Kidney (tissue), 13 donors: ENCODE measurements at regions not wholly inside any gene's neighbourhood (a gene's known extent, or its start where the extent isn't known, plus 50 kb on each side); places are given as distances from the start of the nearest gene placed in this dataset.

Experiments
- DNase-seq, 5 donors: peaks; one replicate each; pipeline ENCODE4 v3.0.0-alpha.2; 2013 to 2020
- FAIRE-seq: peaks from 2 replicates; lab custom pipeline; 2012; peaks lifted over from hg19 to GRCh38; lab: Jason Lieb, UNC
- H3K27ac ChIP-seq, 2 donors: one replicate each; pipeline ENCODE4 v1.7.0; 2013; ENCODE audit warnings: low read depth in 2 of 2, low read length in 2 of 2, inconsistent platforms in 1 of 2
- H3K27me3 ChIP-seq: one replicate; pipeline ENCODE4 v1.7.1; 2013; ENCODE audit warnings: low read length, inconsistent platforms; ENCODE audit not compliant: control insufficient read depth, insufficient read depth
- H3K36me3 ChIP-seq, 3 donors: one replicate each; pipeline versions ENCODE4 v1.7.0 to v1.7.1; 2013; ENCODE audit warnings: low read length in 3 of 3, control low read depth in 1 of 3, inconsistent platforms in 1 of 3; ENCODE audit not compliant: insufficient read depth in 3 of 3, control insufficient read depth in 2 of 3
- H3K4me1 ChIP-seq, 3 donors: one replicate each; pipeline versions ENCODE4 v1.7.0 to v1.7.1; 2013; ENCODE audit warnings: low read length in 3 of 3, inconsistent platforms in 1 of 3, low read depth in 1 of 3; ENCODE audit not compliant: control insufficient read depth in 2 of 3, insufficient read depth in 2 of 3
- H3K4me3 ChIP-seq, 3 donors: one replicate each; pipeline versions ENCODE4 v1.7.0 to v1.8.1; 2013; ENCODE audit warnings: low read length in 3 of 3, control low read depth in 1 of 3, inconsistent platforms in 1 of 3
- H3K9ac ChIP-seq, 3 donors: one replicate each; pipeline versions ENCODE4 v1.7.0 to v1.7.1; 2013; ENCODE audit warnings: low read length in 3 of 3, control low read depth in 1 of 3, inconsistent platforms in 1 of 3
- H3K9me3 ChIP-seq, 3 donors: one replicate each; pipeline versions ENCODE4 v1.7.0 to v1.7.1; 2013; ENCODE audit warnings: low read length in 3 of 3, control low read depth in 1 of 3, inconsistent platforms in 1 of 3; ENCODE audit not compliant: control insufficient read depth in 2 of 3, insufficient read depth in 1 of 3
- intact Hi-C: fragments of 100-400 bp; cut with DNase I; formaldehyde crosslinking; loops from one replicate; pipeline ENCODE4 v1.11.1; 2022
- TF ChIP-seq, protein P1 (sequence below): IDR thresholded peaks from 3 replicates; pipeline ENCODE4 v1.5.1; 2012; ENCODE audit warnings: mild to moderate bottlenecking, moderate library complexity, borderline replicate concordance; ENCODE audit not compliant: insufficient read depth; ENCODE audit errors: extremely low read depth
- donor health status: control.
- donor health status: control.
- donor health status: control.
- donor health status: control.
- donor health status: control.
- donor health status: DM: yes; HTN: yes; CAD: no.
- donor health status: Normal renal cell carcinoma (clear cell type).

DNA sequence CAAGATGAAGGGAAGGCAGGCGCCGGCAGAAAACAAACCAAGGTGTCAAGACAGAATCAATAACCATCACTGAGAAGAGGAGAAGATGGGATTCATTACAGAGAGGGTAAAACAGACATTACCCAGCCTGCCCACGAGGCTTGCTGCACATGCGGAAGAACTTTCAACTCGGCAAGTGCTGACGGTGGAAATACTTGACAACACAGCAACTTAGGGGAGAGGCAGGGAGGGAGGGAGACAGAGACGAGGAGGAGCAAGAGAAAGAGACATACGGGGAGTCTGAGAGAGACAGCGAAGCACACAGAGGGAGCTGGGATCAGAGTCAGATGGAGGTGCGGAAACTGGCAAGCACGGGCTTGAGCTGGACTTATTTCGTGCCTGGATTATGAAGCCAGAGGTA, 129.3 kb upstream of the NECTIN1 start:
- Histone ChIP-seq H3K4me1 (no peaks in the 10 kb centered on the region), H3K36me3 (no peaks in the 10 kb centered on the region), H3K27me3 (no peaks in the 10 kb centered on the region), H3K9me3 (no peaks in the 10 kb centered on the region), H3K27ac (no peak overlapping the region), H3K4me3 (no peak overlapping the region), H3K9ac (no peak overlapping the region)
- DNase-seq = no peak
- FAIRE-seq = no peak
- TF ChIP-seq, protein P1, sequence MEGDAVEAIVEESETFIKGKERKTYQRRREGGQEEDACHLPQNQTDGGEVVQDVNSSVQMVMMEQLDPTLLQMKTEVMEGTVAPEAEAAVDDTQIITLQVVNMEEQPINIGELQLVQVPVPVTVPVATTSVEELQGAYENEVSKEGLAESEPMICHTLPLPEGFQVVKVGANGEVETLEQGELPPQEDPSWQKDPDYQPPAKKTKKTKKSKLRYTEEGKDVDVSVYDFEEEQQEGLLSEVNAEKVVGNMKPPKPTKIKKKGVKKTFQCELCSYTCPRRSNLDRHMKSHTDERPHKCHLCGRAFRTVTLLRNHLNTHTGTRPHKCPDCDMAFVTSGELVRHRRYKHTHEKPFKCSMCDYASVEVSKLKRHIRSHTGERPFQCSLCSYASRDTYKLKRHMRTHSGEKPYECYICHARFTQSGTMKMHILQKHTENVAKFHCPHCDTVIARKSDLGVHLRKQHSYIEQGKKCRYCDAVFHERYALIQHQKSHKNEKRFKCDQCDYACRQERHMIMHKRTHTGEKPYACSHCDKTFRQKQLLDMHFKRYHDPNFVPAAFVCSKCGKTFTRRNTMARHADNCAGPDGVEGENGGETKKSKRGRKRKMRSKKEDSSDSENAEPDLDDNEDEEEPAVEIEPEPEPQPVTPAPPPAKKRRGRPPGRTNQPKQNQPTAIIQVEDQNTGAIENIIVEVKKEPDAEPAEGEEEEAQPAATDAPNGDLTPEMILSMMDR = no peak
- intact Hi-C loops = no loop called here

DNA sequence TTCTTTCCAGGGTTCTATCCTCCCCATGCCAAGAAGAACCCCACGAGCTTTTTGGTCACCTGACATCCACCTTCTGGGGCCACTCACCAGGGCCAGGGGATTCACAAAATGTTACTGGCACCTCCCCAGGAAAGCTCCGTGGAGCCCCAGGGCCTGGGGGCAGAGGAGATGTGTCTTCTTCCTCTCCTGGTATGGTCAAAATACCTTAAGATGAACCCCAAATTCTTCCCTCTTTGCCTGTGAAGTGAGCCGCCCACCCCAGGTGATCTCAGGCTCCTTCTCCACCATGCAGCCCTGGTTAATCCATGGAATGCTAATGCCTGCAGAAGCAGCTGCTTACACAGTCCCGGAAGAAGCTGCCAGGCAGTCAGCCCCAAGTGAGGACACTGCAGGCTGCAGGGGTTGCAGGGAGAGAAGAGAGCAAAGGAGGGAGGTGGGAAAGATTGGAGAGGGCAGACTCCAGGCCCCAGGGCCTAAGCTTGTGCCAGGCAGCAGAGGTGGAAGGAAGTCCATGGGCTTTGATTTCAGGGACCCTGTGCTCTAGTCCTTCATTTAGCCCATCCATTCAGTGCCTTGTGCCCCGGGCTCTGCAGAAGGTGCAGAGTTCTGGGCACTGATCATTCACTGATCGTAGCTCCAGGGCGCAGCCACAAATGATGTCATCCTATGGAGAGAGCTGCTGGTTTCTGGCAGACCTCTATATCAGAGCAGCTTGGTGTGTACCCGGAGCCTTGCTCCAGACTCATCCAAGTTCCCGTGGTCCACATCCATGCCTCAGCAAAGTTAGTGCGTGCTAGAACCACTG, 127.9 kb upstream of the NECTIN1 start:
- TF ChIP-seq, protein P1 = no peak
- no peak for DNase-seq
- no peaks in the 10 kb centered on the region for H3K4me1 ChIP-seq
- no peaks in the 10 kb centered on the region for H3K36me3 ChIP-seq
- H3K9me3 ChIP-seq = no peaks in the 10 kb centered on the region
- no peak overlapping the region for H3K27ac ChIP-seq
- no peaks in the 10 kb centered on the region for H3K27me3 ChIP-seq
- intact Hi-C loops = no loop called here
- no peak overlapping the region for H3K9ac ChIP-seq
- FAIRE-seq = no peak
- no peak overlapping the region for H3K4me3 ChIP-seq

DNA sequence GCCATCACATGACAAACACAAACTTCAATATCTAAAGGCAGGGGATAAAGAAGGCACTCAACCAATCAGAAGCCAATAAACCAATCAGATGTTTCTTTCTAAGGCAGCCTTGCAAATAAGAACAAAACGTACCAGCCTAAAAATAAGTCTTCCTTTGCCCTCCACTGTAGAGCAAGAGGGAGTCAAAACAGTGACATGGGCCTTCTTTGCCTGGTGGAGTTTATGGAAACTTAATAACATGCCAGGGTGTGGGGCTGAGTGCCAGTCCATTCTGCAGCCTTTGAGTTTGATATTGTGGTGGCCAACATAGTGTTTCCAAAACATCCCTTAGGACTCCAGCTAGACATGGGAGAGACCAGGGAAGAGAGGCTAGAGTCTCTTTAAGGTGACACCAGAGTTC, 126.1 kb upstream of the NECTIN1 start:
- FAIRE-seq (no peak), DNase-seq (no peak)
- Histone ChIP-seq H3K9me3 (no peaks in the 10 kb centered on the region), H3K9ac (no peak overlapping the region), H3K4me1 (no peaks in the 10 kb centered on the region), H3K27ac (no peak overlapping the region), H3K27me3 (no peaks in the 10 kb centered on the region), H3K4me3 (peak overlapping the region in 1 of 3 donors; percentile 30), H3K36me3 (no peaks in the 10 kb centered on the region)
- intact Hi-C loops = no loop called here
- TF ChIP-seq, protein P1 = no peak
